Natural killer cell (primary cell): ENCODE measurements at regions not wholly inside any gene's neighbourhood (a gene's known extent, or its start where the extent isn't known, plus 50 kb on each side); places are given as distances from the start of the nearest gene placed in this dataset.

Source experiments
- ATAC-seq, 3 donors: fragments of 150-1000 bp in 2 of 3; fragments of 200-7000 bp in 1 of 3; cut with Tn5 transposase; 1 replicate in 1 of 3; 2 replicates in 2 of 3; pipeline ENCODE4 v1.10.0; 2021; ENCODE audit warnings: mild to moderate bottlenecking in 2 of 3, moderate library complexity in 2 of 3
- DNase-seq, 2 donors: peaks; one replicate each; pipeline versions ENCODE4 v3.0.0 to v3.0.0-alpha.2; 2013 to 2021; ENCODE audit warnings: mixed read lengths in 1 of 2
- H3K27ac ChIP-seq: one replicate; pipeline ENCODE4 v1.5.1; 2013; ENCODE audit warnings: mild to moderate bottlenecking, low read length
- H3K27me3 ChIP-seq: one replicate; pipeline ENCODE4 v1.6.1; 2013; ENCODE audit warnings: low read length; ENCODE audit not compliant: control insufficient read depth, insufficient read depth
- H3K36me3 ChIP-seq: one replicate; pipeline ENCODE4 v1.6.1; 2013; ENCODE audit warnings: low read length; ENCODE audit not compliant: control insufficient read depth, insufficient read depth
- H3K4me1 ChIP-seq: one replicate; pipeline ENCODE4 v1.6.1; 2013; ENCODE audit warnings: low read length; ENCODE audit not compliant: control insufficient read depth, insufficient read depth
- H3K4me3 ChIP-seq: one replicate; pipeline ENCODE4 v1.5.1; 2013; ENCODE audit warnings: low read length
- H3K9me3 ChIP-seq: one replicate; pipeline ENCODE4 v1.6.1; 2013; ENCODE audit warnings: low read length; ENCODE audit not compliant: control insufficient read depth, insufficient read depth
- H3K27ac Mint-ChIP-seq, 2 donors: one replicate each; pipeline ENCODE4 v1.8.0; 2022; ENCODE audit warnings: mild to moderate bottlenecking in 2 of 2, mixed read lengths in 2 of 2, moderate library complexity in 1 of 2
- H3K27me3 Mint-ChIP-seq, 2 donors: one replicate each; pipeline ENCODE4 v1.8.0; 2022; ENCODE audit warnings: low read depth in 2 of 2, mixed read lengths in 2 of 2
- H3K36me3 Mint-ChIP-seq: one replicate; pipeline ENCODE4 v1.8.0; 2022; ENCODE audit warnings: mixed read lengths
- H3K4me1 Mint-ChIP-seq, 2 donors: one replicate each; pipeline ENCODE4 v1.8.0; 2022; ENCODE audit warnings: mixed read lengths in 2 of 2
- H3K4me3 Mint-ChIP-seq: one replicate; pipeline ENCODE4 v1.8.0; 2022; ENCODE audit warnings: mild to moderate bottlenecking, moderate library complexity, mixed read lengths
- H3K9me3 Mint-ChIP-seq, 2 donors: one replicate each; pipeline ENCODE4 v1.8.0; 2022; ENCODE audit warnings: mixed read lengths in 2 of 2
- CTCF ChIP-seq: fragments of 200-600 bp; IDR thresholded peaks from one replicate; pipeline ENCODE4 v1.8.0; 2022; ENCODE audit warnings: antibody characterized with exemption
- WGBS: methylation state at CpG from one replicate; pipeline ENCODE4 v1.1.7; 2013; ENCODE audit warnings: missing lambda C conversion rate; ENCODE audit not compliant: insufficient coverage; 5-methylcytosine and 5-hydroxymethylcytosine counted together
- intact Hi-C: fragments of 100-400 bp; cut with micrococcal nuclease; formaldehyde crosslinking; loops from one replicate; pipeline ENCODE4 v1.14.2; 2022

DNA sequence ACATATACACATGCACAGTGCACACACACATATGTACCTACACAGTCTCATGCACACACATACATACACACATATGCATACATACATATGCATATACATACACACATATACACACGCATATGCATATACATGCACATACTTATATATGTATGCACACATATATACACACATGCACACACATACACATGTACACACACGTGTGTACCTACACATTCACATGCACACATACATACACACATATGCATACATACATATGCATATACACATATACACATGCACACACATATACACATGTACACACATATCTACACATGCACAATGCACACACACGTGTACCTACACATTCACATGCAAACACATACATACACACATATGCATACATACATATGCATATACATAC, 100.3 kb upstream of the TWIST2 start:
- peak in 1 of 3 donors; percentile 38 for ATAC-seq
- Histone ChIP-seq H3K27ac (no peak overlapping the region), H3K36me3 (no peaks in the 10 kb centered on the region), H3K4me1 (no peaks in the 10 kb centered on the region), H3K9me3 (no peaks in the 10 kb centered on the region), H3K4me3 (no peak overlapping the region), H3K27me3 (no peaks in the 10 kb centered on the region)
- H3K4me1 Mint-ChIP-seq = no peaks in the 10 kb centered on the region
- no peak overlapping the region for H3K4me3 Mint-ChIP-seq
- no peak for DNase-seq
- intact Hi-C loops = no loop called here
- no peak overlapping the region for H3K27ac Mint-ChIP-seq
- WGBS = 77% methylated on average over 3 of the region's 3 CpGs
- no peaks in the 10 kb centered on the region for H3K36me3 Mint-ChIP-seq
- peaks cover 9 to 18% of the 10 kb centered on the region in 2 donors for H3K27me3 Mint-ChIP-seq
- TF ChIP-seq CTCF = no peak
- no peaks in the 10 kb centered on the region for H3K9me3 Mint-ChIP-seq

GRCh38 chr2:238750212-238750904, 97.5 kb upstream of the TWIST2 start:
- WGBS = 100% methylated on average over 2 of the region's 3 CpGs
- no peaks in the 10 kb centered on the region for H3K9me3 ChIP-seq
- intact Hi-C loops = no loop called here
- Mint-ChIP-seq H3K27me3 (peaks cover 10 to 18% of the 10 kb centered on the region in 2 donors), H3K36me3 (no peaks in the 10 kb centered on the region), H3K4me3 (no peak overlapping the region), H3K9me3 (no peaks in the 10 kb centered on the region), H3K4me1 (no peaks in the 10 kb centered on the region), H3K27ac (no peak overlapping the region)
- no peak overlapping the region for H3K27ac ChIP-seq
- no peaks in the 10 kb centered on the region for H3K36me3 ChIP-seq
- H3K4me1 ChIP-seq = no peaks in the 10 kb centered on the region
- no peaks in the 10 kb centered on the region for H3K27me3 ChIP-seq
- no peak for DNase-seq
- no peak overlapping the region for H3K4me3 ChIP-seq
- ATAC-seq = no peak
- no peak for TF ChIP-seq CTCF

DNA sequence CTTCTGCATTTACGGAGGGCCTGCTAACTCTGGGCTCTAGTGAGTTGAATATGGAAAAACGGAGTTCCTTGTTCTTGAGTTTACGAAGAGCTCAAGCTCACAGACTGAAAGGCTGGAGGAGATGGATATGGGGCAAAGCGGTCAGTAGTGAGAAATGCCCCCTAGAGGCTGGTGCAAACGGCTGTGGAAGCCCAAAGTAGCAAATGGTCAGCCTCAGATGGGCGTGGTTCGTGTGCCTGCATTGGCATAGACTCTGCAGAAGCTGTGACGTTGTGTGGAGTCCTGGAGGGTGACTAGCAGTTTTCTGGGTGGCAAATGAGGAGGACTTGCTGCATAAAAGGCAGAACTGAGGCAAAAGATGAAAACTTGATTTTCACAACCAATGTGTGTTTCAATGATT, 93.6 kb upstream of the TWIST2 start:
- no peaks in the 10 kb centered on the region for H3K4me1 ChIP-seq
- H3K36me3 Mint-ChIP-seq = no peaks in the 10 kb centered on the region
- peaks cover 15% of the 10 kb centered on the region in 2 donors for H3K27me3 Mint-ChIP-seq
- H3K27me3 ChIP-seq = no peaks in the 10 kb centered on the region
- DNase-seq = no peak
- no peak for ATAC-seq
- H3K27ac Mint-ChIP-seq = no peak overlapping the region
- H3K9me3 Mint-ChIP-seq = no peaks in the 10 kb centered on the region
- no peak overlapping the region for H3K27ac ChIP-seq
- WGBS = 73% methylated on average over 8 of the region's 8 CpGs
- TF ChIP-seq CTCF = no peak
- no peak overlapping the region for H3K4me3 Mint-ChIP-seq
- no peaks in the 10 kb centered on the region for H3K4me1 Mint-ChIP-seq
- H3K9me3 ChIP-seq = no peaks in the 10 kb centered on the region
- H3K4me3 ChIP-seq = no peak overlapping the region
- H3K36me3 ChIP-seq = no peaks in the 10 kb centered on the region
- intact Hi-C loops = no loop called here

DNA sequence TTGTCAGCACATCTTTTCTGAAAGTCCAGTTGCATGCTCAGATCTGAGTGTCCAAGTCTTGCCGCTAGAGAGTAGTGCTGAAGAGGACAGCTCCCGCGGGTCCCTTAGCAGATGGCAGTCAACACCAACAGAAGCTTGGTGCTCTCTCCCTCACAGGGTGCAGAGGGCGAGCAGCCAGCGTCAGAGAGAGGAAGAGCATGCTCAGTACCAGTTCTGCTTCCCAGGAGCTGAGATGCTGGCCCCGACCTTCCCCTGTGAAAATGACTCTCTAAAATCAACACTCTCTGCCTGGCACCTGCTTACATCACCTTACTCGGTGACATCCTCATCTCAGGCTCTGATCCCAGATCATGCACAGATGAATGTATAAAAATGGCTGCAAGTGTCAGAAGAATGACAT, 86.0 kb upstream of the TWIST2 start:
- no peaks in the 10 kb centered on the region for H3K4me1 ChIP-seq
- H3K9me3 Mint-ChIP-seq = no peaks in the 10 kb centered on the region
- ATAC-seq (no peak), DNase-seq (no peak)
- H3K36me3 Mint-ChIP-seq = no peaks in the 10 kb centered on the region
- H3K4me3 ChIP-seq = no peak overlapping the region
- no peaks in the 10 kb centered on the region for H3K27me3 ChIP-seq
- H3K4me3 Mint-ChIP-seq = no peak overlapping the region
- no peaks in the 10 kb centered on the region for H3K9me3 ChIP-seq
- H3K27me3 Mint-ChIP-seq = peaks cover 14 to 24% of the 10 kb centered on the region in 2 donors
- H3K36me3 ChIP-seq = no peaks in the 10 kb centered on the region
- no peaks in the 10 kb centered on the region for H3K4me1 Mint-ChIP-seq
- no peak for TF ChIP-seq CTCF
- intact Hi-C loops = no loop called here
- 25% methylated on average over 7 of the region's 7 CpGs for WGBS
- no peak overlapping the region for H3K27ac ChIP-seq
- H3K27ac Mint-ChIP-seq = no peak overlapping the region
